Activated naive CD8-positive, alpha-beta T cell treated with anti-CD3 and anti-CD28 coated beads, Interleukin-2, amount 50 U/mL, for 24 hours (primary cell): ENCODE measurements at regions not wholly inside any gene's neighbourhood (a gene's known extent, or its start where the extent isn't known, plus 50 kb on each side); places are given as distances from the start of the nearest gene placed in this dataset.

ENCODE experiments used
- ATAC-seq: fragments of 150-1000 bp; cut with Tn5 transposase; one replicate; pipeline ENCODE4 v1.10.0; 2021
- DNase-seq: peaks from one replicate; pipeline ENCODE4 v3.0.0; 2021
- H3K27ac Mint-ChIP-seq: one replicate; pipeline ENCODE4 v1.8.0; 2021; ENCODE audit warnings: mild to moderate bottlenecking, mixed read lengths
- H3K27me3 Mint-ChIP-seq: one replicate; pipeline ENCODE4 v1.8.0; 2021; ENCODE audit warnings: mixed read lengths
- H3K36me3 Mint-ChIP-seq: one replicate; pipeline ENCODE4 v1.8.0; 2021; ENCODE audit warnings: low read depth, mixed read lengths
- H3K4me1 Mint-ChIP-seq: one replicate; pipeline ENCODE4 v1.8.0; 2021; ENCODE audit warnings: mixed read lengths
- H3K4me3 Mint-ChIP-seq: one replicate; pipeline ENCODE4 v1.8.0; 2021; ENCODE audit warnings: mild to moderate bottlenecking, moderate library complexity, mixed read lengths
- H3K9me3 Mint-ChIP-seq: one replicate; pipeline ENCODE4 v1.8.0; 2021; ENCODE audit warnings: mixed read lengths

DNA sequence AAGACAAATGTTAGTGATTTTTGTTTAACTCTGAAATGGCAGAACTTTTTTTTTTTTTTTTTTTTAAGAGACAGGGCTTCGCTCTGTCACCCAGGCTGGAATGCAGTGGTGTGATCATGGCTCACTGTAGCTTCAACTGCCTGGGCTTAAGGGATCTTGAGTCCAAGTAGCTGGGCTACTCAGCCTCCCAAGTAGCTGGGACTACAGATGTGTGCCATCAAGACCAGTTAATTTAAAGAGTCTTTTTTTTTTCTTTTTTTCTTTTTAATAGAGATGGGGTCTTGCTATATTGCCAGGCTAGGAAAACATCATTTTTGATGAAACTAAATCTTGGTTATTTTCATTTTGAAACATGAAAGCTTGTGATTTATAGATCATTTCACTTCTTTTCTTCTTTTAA lies 91.6 kb upstream of the PTCH1 start:
- H3K27ac Mint-ChIP-seq: no peak overlapping the region
- no peaks in the 10 kb centered on the region for H3K27me3 Mint-ChIP-seq
- no peaks in the 10 kb centered on the region for H3K36me3 Mint-ChIP-seq
- H3K9me3 Mint-ChIP-seq: no peaks in the 10 kb centered on the region
- H3K4me1 Mint-ChIP-seq: no peaks in the 10 kb centered on the region
- ATAC-seq: no peak
- H3K4me3 Mint-ChIP-seq: no peak overlapping the region
- no peak for DNase-seq

DNA sequence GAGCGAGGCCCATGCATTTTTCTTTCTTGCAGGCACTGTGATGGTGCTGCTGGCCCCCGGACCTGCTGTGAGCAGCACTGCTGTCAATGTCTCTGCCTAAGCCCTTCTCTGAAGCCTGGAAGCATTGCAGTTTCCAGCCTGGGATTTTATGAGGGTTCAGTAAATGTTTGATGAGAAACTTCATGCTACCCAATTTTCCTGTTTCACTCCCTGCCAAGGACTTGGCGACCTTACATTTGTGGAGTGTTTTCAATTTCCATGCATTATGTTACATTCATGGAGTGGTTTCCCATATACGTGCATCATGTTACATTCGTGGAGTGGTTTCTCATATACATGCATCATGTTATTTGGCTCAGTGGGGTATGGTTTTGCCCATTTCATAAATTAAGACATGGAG lies 90.7 kb upstream of the PTCH1 start:
- Mint-ChIP-seq H3K9me3 (no peaks in the 10 kb centered on the region), H3K4me3 (no peak overlapping the region), H3K27ac (no peak overlapping the region), H3K36me3 (no peaks in the 10 kb centered on the region), H3K4me1 (no peaks in the 10 kb centered on the region), H3K27me3 (no peaks in the 10 kb centered on the region)
- DNase-seq: no peak
- no peak for ATAC-seq

DNA sequence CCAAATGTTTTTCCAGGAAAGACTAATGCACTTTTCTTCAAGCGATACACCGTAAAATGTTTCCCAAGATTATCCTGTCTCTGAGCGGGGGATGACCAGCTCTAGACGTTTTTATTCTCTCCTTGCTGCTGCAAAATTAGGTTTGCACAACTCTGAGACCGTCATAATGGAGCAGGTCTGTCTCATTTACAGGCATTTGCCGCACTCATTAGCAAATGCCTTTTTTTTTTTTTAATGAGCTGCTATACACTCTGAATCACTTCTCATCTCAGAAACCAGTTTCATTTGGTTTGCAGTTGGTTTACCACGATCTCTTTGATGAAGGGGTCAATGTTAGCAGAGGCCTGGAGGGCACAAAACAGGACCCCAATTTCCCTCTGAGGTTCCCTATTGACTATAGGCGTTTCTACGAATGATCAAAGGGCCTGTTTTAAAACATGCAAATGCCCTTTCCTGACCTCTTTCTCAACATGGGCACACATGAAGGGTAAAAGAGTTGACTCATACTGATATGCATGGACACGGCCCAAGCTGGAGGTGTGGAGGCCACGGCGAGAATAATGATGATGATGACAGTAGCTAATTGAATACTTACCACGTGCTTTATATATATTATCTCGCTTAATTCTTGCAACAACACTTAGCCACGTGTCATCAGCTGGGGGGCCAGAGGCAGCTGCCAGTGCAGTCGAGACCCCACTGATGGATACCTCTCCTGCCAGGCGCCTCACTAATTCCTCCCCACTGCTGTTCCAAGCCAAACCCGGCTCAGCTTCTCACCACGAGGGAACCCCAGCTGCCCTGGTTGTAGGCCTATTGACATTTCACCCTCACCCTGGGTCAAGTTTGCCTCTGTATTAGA lies 89.9 kb upstream of the PTCH1 start:
- Mint-ChIP-seq H3K36me3 (no peaks in the 10 kb centered on the region), H3K9me3 (no peaks in the 10 kb centered on the region), H3K4me1 (no peaks in the 10 kb centered on the region), H3K27ac (no peak overlapping the region), H3K27me3 (no peaks in the 10 kb centered on the region), H3K4me3 (no peak overlapping the region)
- ATAC-seq (no peak), DNase-seq (no peak)

DNA sequence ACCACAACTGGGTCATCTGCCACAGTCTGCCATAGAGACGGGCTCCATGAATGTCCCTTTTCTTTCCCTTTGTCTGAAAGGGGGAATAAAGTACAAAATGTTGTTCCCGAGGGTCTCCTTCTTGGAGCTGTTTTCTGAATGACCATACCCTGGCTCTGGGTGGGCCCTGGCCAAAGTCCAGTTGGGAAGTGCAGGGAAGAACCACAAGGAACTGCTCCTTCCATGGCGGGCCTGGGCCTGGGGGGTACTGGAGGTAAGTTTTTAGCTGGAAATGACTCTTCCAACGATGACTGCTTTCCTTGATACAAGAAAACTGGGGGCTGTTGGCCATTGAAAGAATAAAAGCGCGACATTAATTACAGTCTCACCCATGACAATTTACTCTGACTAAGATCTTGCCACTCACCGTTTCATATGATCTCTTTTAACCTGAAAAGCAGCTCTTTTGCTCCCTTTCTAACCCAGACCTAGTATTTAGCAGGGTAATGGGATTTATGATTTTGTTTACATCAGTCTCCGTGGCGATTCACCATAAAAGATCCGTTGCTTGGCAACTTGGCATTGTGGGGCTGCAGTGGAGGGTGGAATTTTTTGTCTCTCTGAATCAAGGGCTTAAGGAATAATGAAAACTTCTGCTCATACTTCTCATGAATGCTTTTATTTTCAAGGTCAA lies 89.2 kb upstream of the PTCH1 start:
- Mint-ChIP-seq H3K27me3 (no peaks in the 10 kb centered on the region), H3K9me3 (no peaks in the 10 kb centered on the region), H3K27ac (no peak overlapping the region), H3K4me1 (no peaks in the 10 kb centered on the region), H3K36me3 (no peaks in the 10 kb centered on the region), H3K4me3 (no peak overlapping the region)
- DNase-seq (no peak), ATAC-seq (no peak)

DNA sequence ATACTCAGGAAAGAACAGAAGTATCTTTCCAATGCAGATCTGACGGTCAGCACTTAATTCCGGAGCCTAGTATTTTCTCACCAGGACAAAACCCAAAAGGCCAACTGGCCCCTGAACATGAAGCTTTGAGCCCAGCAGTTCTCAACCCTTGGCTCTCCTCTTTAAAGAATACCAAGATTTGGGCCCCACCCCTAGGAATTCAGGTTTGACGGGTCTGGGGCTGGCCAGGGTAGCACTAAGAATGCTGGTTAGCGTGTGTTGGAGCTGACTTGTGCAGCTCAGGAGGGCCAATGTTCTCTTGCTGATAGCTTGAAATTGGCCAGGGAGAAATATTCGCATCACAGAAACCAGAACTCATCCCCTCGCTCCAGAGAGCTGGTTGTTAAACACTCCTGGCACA lies 88.3 kb upstream of the PTCH1 start:
- DNase-seq (no peak), ATAC-seq (no peak)
- H3K27ac Mint-ChIP-seq: no peak overlapping the region
- H3K4me3 Mint-ChIP-seq: no peak overlapping the region
- H3K27me3 Mint-ChIP-seq: no peaks in the 10 kb centered on the region
- no peaks in the 10 kb centered on the region for H3K36me3 Mint-ChIP-seq
- no peaks in the 10 kb centered on the region for H3K9me3 Mint-ChIP-seq
- no peaks in the 10 kb centered on the region for H3K4me1 Mint-ChIP-seq

DNA sequence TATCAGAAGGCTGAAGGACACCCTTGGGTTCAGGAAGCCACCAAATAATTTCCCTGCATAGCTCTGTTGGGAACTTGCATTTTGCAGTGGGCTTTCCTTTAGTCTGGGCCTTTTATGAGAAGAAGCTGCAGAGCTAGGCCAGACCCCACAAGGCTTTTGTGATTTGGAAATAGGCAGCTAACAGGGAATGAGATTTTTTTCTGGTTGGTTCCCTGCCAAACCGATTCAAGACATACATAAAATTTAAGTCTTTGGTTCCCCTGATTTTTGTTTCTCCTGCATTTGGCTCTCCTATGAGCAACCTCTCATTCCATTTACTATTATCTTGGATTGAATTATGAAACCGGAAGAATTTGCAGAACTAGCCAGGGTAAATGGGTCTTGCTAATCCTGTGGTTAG lies 81.5 kb upstream of the PTCH1 start:
- Mint-ChIP-seq H3K4me1 (no peaks in the 10 kb centered on the region), H3K9me3 (no peaks in the 10 kb centered on the region), H3K27ac (no peak overlapping the region), H3K27me3 (no peaks in the 10 kb centered on the region), H3K4me3 (no peak overlapping the region), H3K36me3 (no peaks in the 10 kb centered on the region)
- no peak for ATAC-seq
- no peak for DNase-seq

DNA sequence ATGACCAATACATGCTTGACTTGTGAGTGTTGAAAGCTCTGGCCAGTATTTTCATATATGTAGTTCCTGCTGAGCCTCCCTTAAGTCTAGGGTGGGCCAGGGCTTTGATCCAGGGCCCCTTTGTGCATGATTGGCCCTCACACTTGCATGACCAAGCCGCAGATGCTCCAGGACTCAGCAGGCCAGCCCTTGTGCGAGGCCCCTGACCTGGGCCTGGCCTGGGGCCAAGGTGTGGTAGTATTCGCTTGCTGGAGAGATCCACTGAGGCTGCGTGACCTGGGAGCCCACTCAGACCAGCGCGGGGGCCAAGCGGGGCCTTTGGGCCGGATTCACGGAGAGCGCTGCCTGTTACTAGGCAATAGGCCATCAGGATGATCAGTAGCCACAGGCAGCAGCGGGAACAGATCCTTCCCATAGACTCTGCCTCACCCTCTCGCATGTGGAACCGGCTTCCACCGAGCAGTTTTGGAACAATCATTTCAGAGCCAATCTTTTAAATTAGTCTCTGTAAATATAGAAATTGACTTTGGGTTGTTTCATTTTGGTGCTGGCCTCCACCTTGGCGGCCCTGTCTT lies 79.0 kb upstream of the PTCH1 start:
- Mint-ChIP-seq H3K4me1 (no peaks in the 10 kb centered on the region), H3K27ac (no peak overlapping the region), H3K36me3 (no peaks in the 10 kb centered on the region), H3K27me3 (no peaks in the 10 kb centered on the region), H3K9me3 (no peaks in the 10 kb centered on the region), H3K4me3 (no peak overlapping the region)
- no peak for DNase-seq
- no peak for ATAC-seq

DNA sequence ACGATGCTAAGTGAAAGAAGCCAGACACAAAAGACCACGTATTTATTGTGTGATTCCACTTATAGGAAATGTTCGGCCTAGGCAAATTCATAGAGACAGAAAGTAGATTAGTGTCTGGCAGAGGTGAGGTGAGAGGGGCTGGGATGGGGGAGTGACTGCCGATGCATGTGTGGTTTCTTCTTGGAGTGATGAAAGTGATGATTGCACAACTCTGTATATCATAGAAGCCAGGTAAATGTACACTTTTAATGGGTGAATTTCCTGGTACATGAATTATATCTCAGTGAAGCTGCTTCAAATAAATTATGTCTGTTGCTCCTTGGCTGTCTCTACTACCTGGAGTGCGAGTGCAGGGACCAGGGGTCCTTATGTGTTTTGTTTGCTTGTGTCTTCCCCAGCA lies 76.2 kb upstream of the PTCH1 start:
- Mint-ChIP-seq H3K9me3 (no peaks in the 10 kb centered on the region), H3K36me3 (no peaks in the 10 kb centered on the region), H3K4me1 (no peaks in the 10 kb centered on the region), H3K27me3 (peaks cover 6% of the 10 kb centered on the region), H3K27ac (no peak overlapping the region), H3K4me3 (no peak overlapping the region)
- no peak for ATAC-seq
- no peak for DNase-seq

DNA sequence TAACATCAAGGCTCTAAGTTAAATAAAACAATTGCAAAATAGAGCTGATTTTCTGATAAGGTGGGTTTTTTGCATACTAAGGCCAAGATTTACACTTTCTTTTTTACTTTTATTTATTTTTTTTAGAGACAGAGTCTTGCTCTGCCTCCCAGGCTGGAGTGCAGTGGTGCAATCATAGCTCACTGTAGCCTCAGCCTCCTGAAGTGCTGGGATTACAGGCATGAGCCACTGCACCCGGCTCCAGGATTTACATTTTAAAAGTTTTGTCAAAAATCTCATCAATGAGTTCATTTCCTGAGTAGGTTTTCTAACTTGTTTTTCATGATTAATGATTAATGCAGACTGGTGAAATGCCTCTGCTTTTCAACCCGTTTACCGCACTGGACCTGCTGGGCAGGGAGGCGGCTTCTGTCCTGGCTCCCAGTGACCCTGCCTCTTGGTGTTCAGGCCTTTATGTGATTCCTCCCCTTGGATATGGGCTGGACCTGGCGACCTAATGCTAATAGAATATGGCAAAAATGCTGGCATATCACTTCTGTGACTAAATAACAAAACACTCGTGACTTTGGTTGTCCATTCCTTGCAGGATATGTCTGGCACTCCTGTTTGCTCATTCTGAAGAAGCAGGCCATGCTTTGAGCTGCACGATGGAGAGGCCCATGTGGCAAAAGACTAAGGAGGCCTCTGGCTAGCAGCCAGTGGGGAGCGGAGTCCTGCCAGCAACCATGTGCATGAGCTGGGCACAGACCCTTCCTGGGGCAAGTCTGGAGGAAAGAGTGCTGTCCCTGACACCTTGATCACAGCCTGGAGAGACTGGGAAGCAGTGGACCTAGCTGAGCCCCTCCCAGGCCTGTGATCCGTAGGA lies 72.2 kb upstream of the PTCH1 start:
- DNase-seq (no peak), ATAC-seq (no peak)
- no peaks in the 10 kb centered on the region for H3K36me3 Mint-ChIP-seq
- no peak overlapping the region for H3K27ac Mint-ChIP-seq
- no peaks in the 10 kb centered on the region for H3K9me3 Mint-ChIP-seq
- H3K27me3 Mint-ChIP-seq: peaks cover 10% of the 10 kb centered on the region
- H3K4me1 Mint-ChIP-seq: no peaks in the 10 kb centered on the region
- H3K4me3 Mint-ChIP-seq: no peak overlapping the region

DNA sequence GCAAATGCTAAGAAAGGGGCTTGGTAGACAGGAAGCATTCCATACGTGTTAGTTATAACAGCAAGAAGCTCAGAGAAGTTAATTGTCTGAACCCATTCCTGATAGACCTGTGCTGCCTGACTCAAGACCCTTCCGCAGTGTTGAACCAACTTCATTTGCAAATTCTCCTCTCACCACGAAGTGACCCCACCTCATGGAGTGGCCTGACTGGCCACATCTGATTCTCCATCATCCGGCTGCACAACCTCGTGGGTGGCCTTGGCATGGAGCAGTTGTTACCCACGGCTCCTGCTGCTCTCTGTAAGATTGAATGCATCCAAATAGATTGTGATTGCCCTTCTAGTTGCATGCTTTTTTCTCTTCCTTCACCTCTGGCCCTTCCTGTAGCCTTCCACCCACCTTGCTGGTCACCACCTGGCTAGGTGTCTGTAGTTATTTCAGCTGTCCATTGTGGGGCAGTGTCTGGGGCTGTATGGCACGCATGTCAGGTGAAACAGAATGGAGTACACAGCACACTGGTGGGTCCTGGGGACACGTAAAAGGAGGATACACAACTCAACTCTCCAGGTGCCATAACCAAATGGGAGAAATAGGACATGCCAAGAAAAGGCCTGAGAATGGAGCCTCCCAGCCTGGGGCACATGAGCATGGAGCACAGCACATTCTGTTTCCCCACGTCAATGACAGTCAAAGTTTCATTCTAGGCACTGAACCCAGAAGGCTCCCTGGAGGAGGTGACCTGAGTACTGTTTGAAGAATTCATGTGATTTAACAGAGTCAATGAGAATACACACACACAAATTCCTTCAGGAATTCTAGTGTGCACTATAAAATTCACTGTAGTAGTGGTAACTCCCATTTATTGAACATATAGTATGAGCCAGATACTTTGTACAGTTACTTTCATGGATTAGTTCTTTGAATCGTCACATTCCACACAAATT lies 70.5 kb upstream of the PTCH1 start:
- ATAC-seq (no peak), DNase-seq (no peak)
- H3K4me3 Mint-ChIP-seq: no peak overlapping the region
- H3K4me1 Mint-ChIP-seq: no peaks in the 10 kb centered on the region
- no peak overlapping the region for H3K27ac Mint-ChIP-seq
- H3K27me3 Mint-ChIP-seq: peaks cover 10% of the 10 kb centered on the region
- no peaks in the 10 kb centered on the region for H3K9me3 Mint-ChIP-seq
- H3K36me3 Mint-ChIP-seq: no peaks in the 10 kb centered on the region

DNA sequence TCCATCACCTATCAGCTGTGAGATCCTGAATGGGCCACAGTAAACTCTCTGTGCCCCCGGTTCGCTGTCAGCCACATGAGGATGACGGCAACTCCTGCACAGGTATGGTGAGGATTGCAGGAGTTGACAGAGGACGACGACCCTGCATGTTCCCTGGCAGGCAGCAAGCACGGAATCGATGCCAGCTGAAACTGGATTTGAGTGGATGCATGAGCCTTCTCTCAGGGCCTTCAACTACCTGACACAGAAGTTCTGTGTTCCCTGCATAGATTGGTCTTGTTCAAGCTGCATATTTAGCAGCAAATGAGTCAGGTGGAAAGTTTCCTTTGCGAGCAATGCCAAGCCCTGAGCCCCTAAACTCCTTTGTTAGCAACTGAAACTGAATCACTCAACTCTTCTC lies 69.6 kb upstream of the PTCH1 start:
- H3K4me3 Mint-ChIP-seq: no peak overlapping the region

DNA sequence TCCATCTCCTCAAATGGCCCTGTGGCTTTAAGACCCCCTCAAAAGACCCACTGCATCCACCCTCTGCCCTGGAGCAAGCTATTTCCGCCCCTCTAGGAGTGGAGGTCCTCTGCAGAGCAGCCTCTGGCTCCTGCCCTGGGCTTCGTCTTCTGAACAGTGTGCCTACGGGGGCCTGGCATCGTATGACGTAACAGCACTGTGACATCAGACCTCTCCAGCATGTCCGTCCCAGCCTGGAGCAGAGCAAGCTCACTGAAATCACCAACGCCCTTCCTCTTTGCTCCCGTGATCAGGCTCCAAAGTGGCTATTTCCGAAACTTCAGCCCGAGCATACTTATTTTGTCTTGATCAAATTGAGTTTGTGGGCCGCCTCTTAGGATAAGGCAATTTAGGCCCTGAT lies 69.1 kb upstream of the PTCH1 start:
- ATAC-seq (no peak), DNase-seq (no peak)
- Mint-ChIP-seq H3K9me3 (no peaks in the 10 kb centered on the region), H3K27me3 (peaks cover 13% of the 10 kb centered on the region), H3K4me1 (no peaks in the 10 kb centered on the region), H3K4me3 (no peak overlapping the region), H3K27ac (no peak overlapping the region), H3K36me3 (no peaks in the 10 kb centered on the region)

More for the DNA sequence above, 69.6 kb upstream of the PTCH1 start:
- ATAC-seq (no peak), DNase-seq (no peak)
- Mint-ChIP-seq H3K27ac (no peak overlapping the region), H3K36me3 (no peaks in the 10 kb centered on the region), H3K4me1 (no peaks in the 10 kb centered on the region), H3K9me3 (no peaks in the 10 kb centered on the region), H3K27me3 (peaks cover 13% of the 10 kb centered on the region)

DNA sequence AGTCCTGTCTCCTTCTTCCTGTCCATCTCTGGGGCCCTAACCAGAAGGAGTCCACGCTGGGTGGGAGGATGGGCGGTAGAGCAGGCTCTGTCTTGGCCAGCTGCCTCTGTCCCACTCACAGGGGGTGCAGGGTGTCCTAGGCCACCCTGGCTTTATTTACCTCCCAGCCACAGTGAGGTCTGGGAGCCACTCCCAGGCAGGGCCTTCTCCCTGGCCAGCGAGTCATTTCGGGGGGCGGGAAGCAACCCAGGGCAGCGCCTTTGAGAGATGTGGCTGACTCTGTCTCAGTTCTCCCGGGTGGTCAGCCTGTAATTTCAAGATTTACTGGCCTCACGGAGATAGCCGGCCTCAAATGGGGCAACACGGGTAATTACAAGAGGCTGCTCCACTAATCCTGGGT lies 67.4 kb upstream of the PTCH1 start:
- H3K27me3 Mint-ChIP-seq: peaks cover 7% of the 10 kb centered on the region
- H3K9me3 Mint-ChIP-seq: no peaks in the 10 kb centered on the region
- H3K36me3 Mint-ChIP-seq: no peaks in the 10 kb centered on the region
- no peak for DNase-seq
- no peaks in the 10 kb centered on the region for H3K4me1 Mint-ChIP-seq
- H3K4me3 Mint-ChIP-seq: no peak overlapping the region
- H3K27ac Mint-ChIP-seq: no peak overlapping the region
- no peak for ATAC-seq

DNA sequence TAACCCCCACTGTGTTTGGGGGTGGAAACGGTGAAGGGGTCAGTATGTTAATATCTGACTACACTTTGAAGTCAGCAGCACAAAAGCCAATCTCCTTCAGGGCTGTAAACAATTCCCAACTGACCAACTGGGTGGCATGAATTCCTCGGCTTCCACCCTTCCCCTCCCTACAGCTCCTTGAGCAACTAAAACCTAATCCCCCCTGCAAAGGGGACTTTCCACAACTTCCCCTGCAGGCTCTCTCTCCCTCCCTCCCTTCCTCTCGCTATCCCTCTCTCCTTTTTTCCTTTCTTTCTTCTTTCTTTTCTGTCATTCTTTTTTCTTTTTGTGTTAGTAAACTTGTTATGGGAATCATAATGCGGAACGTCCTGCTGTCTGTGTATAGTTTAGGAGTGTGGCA lies 65.1 kb upstream of the PTCH1 start:
- Mint-ChIP-seq H3K4me1 (no peaks in the 10 kb centered on the region), H3K9me3 (no peaks in the 10 kb centered on the region), H3K27me3 (peaks cover 4% of the 10 kb centered on the region), H3K27ac (no peak overlapping the region), H3K36me3 (no peaks in the 10 kb centered on the region), H3K4me3 (no peak overlapping the region)
- no peak for ATAC-seq
- DNase-seq: no peak
